Sigmoid colon (tissue), 6 donors: ENCODE measurements at regions not wholly inside any gene's neighbourhood (a gene's known extent, or its start where the extent isn't known, plus 50 kb on each side); places are given as distances from the start of the nearest gene placed in this dataset.
"Not testable (repeated sequence)": the region's sequence is repeated elsewhere in the genome, so short reads cannot be mapped to it uniquely, and the experiment has no call there.

Experiments used
- DNase-seq: peaks from one replicate; pipeline ENCODE4 v3.0.0-alpha.2; 2019
- H3K27ac ChIP-seq, 4 donors: fragments of 200-600 bp; sonication (generic); one replicate each; pipeline ENCODE4 v1.5.1; 2016 to 2019; ENCODE audit warnings: mild to moderate bottlenecking in 1 of 4
- H3K27me3 ChIP-seq, 3 donors: fragments of 200-600 bp; sonication (generic); one replicate each; pipeline ENCODE4 v1.5.1; 2019; ENCODE audit warnings: mild to moderate bottlenecking in 1 of 3
- H3K36me3 ChIP-seq, 4 donors: fragments of 200-600 bp; sonication (generic); one replicate each; pipeline ENCODE4 v1.5.1; 2016 to 2019
- H3K4me1 ChIP-seq, 4 donors: fragments of 200-600 bp; sonication (generic); one replicate each; pipeline ENCODE4 v1.5.1; 2017 to 2019
- H3K4me3 ChIP-seq, 4 donors: fragments of 200-600 bp; sonication (generic); one replicate each; pipeline ENCODE4 v1.5.1; 2017 to 2019; ENCODE audit warnings: mild to moderate bottlenecking in 2 of 4, moderate library complexity in 1 of 4
- H3K9me3 ChIP-seq, 4 donors: fragments of 200-600 bp in 3 of 4; sonication (generic) in 3 of 4; one replicate each; pipeline versions ENCODE4 v1.5.1 to v1.6.1; 2013 to 2019
- EP300 ChIP-seq, 4 donors: sonication (generic); formaldehyde crosslinking; IDR thresholded peaks; one replicate each; pipeline ENCODE4 v1.6.1; 2017; ENCODE audit warnings: antibody characterized with exemption in 4 of 4
- POLR2A ChIP-seq, 2 donors: fragments of 450-650 bp; IDR thresholded peaks; one replicate each; pipeline ENCODE4 v1.6.1; 2016; ENCODE audit warnings: antibody characterized with exemption in 2 of 2, mild to moderate bottlenecking in 2 of 2, moderate library complexity in 2 of 2
- POLR2AphosphoS5 ChIP-seq, 4 donors: sonication (generic); formaldehyde crosslinking; IDR thresholded peaks; one replicate each; pipeline ENCODE4 v1.6.1; 2017; ENCODE audit warnings: antibody characterized with exemption in 4 of 4
- WGBS, 2 donors: extraction: QIAGEN DNeasy Blood & Tissue Kit; methylation state at CpG; one replicate each; pipeline ENCODE4 v1.1.7; 2013; 5-methylcytosine and 5-hydroxymethylcytosine counted together
- intact Hi-C: fragments of 100-400 bp; cut with DNase I; formaldehyde crosslinking; loops from one replicate; pipeline ENCODE4 v1.15.1; 2023
- TF ChIP-seq, protein P1 (sequence below), 4 experiments: fragments of 450-650 bp in 3 of 4; fragments of 200-600 bp in 1 of 4; IDR thresholded peaks; one replicate each; pipeline ENCODE4 v1.5.1; 2016 to 2019; ENCODE audit warnings: antibody characterized with exemption in 4 of 4, mild to moderate bottlenecking in 3 of 4, moderate library complexity in 2 of 4
- donor health status: healthy with polysubstance abuse.
- donor health status: healthy.

DNA sequence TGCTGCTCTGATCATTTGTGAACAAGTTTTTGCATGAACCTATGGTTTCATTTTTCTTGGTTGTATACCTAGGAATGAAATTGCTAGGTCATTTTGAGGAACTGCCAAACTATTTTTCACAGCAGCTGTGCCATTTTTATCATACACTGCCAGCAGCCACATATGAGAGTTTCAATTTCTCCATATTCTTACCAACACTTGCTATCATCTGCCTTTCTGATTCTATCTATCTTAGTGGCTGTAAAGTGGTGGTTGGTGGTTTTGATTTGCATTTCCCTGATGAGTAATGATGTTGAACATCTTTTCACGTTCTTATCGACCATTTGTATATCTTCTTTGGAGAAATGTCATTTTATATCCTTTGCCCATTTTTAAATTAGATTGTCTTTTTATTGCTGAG is 146.1 kb downstream of the C12orf75 start:
- H3K27ac ChIP-seq = no peak overlapping the region
- H3K27me3 ChIP-seq = no peaks in the 10 kb centered on the region
- DNase-seq = no peak
- intact Hi-C loops = no loop called here
- WGBS, 2 donors = 50 to 70% methylated on average over 2 of the region's 2 CpGs
- no peaks in the 10 kb centered on the region for H3K9me3 ChIP-seq
- no peaks in the 10 kb centered on the region for H3K4me1 ChIP-seq
- no peak for TF ChIP-seq POLR2A (IDR thresholded peaks at IDR 0.05)
- TF ChIP-seq, protein P1, sequence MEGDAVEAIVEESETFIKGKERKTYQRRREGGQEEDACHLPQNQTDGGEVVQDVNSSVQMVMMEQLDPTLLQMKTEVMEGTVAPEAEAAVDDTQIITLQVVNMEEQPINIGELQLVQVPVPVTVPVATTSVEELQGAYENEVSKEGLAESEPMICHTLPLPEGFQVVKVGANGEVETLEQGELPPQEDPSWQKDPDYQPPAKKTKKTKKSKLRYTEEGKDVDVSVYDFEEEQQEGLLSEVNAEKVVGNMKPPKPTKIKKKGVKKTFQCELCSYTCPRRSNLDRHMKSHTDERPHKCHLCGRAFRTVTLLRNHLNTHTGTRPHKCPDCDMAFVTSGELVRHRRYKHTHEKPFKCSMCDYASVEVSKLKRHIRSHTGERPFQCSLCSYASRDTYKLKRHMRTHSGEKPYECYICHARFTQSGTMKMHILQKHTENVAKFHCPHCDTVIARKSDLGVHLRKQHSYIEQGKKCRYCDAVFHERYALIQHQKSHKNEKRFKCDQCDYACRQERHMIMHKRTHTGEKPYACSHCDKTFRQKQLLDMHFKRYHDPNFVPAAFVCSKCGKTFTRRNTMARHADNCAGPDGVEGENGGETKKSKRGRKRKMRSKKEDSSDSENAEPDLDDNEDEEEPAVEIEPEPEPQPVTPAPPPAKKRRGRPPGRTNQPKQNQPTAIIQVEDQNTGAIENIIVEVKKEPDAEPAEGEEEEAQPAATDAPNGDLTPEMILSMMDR (IDR thresholded peaks at IDR 0.05) = no peak
- H3K4me3 ChIP-seq = no peak overlapping the region
- no peaks in the 10 kb centered on the region for H3K36me3 ChIP-seq

DNA sequence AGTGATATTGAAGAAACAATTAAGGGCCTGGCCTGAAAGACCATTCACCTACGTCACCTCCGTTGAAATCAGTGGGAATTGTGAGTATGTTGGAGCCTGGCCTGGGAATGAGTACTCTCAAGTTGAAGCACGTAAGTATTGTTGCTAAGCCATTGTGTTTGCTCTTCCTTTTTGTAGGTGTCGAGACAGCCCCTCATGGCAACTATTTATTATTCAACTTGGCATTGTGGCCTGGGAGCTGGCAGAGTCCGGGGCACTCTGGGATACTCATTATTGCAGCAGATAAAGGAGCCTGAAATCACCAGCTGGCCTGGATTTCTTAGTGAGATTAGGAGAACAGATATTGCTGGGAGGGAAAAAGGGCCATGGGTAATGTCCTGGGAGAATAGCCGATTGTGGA is 147.4 kb downstream of the C12orf75 start:
- intact Hi-C loops = no loop called here

DNA sequence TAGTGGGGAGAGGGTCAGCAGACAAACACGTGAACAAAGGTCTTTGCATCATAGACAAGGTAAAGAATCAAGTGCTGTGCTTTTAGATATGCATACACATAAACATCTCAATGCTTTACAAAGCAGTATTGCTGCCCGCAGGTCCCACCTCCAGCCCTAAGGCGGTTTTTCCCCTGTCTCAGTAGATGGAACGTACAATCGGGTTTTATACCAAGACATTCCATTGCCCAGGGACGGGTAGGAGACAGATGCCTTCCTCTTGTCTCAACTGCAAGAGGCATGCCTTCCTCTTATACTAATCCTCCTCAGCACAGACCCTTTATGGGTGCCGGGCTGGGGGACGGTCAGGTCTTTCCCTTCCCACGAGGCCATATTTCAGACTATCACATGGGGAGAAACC is 148.3 kb downstream of the C12orf75 start:
- H3K36me3 ChIP-seq, H3K27me3 ChIP-seq, H3K4me3 ChIP-seq, H3K9me3 ChIP-seq, H3K27ac ChIP-seq, DNase-seq, H3K4me1 ChIP-seq, intact Hi-C loops: not testable (repeated sequence)
- 82 to 84% methylated on average over 8 of the region's 9 CpGs for WGBS, 2 donors

More for the DNA sequence above, 147.4 kb downstream of the C12orf75 start:
- Histone ChIP-seq H3K27ac (no peak overlapping the region), H3K9me3 (no peaks in the 10 kb centered on the region), H3K4me3 (no peak overlapping the region), H3K27me3 (no peaks in the 10 kb centered on the region), H3K4me1 (no peaks in the 10 kb centered on the region), H3K36me3 (no peaks in the 10 kb centered on the region)
- TF ChIP-seq, protein P1 (IDR thresholded peaks at IDR 0.05) = no peak
- 83 to 85% methylated on average over 6 of the region's 6 CpGs for WGBS, 2 donors
- DNase-seq = no peak

DNA sequence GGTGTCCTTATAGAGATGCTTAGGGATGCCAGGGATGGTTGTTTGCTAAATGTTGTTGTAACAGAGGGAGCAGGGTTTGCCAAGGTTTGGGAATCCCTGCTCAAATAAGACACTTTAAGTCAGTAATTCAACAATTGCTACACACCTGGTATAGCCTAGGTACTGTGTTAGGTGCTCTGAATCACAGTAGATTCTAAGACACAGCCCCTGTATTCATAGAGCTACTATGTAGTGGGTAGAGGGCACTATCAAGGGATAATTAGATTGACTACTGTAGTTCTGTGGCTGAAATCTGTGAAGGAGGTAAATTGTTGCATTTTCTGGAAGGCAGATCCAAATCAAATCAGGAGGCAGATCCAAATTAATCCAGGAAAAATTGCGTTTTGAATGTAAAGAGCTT is 149.2 kb downstream of the C12orf75 start:
- WGBS, 2 donors = 51 to 70% methylated on average over 1 of the region's 1 CpG
- intact Hi-C loops = no loop called here
- H3K27me3 ChIP-seq = no peaks in the 10 kb centered on the region
- H3K27ac ChIP-seq = no peak overlapping the region
- H3K4me1 ChIP-seq = no peaks in the 10 kb centered on the region
- DNase-seq = no peak
- H3K9me3 ChIP-seq = no peaks in the 10 kb centered on the region
- H3K4me3 ChIP-seq = no peak overlapping the region
- TF ChIP-seq POLR2A (IDR thresholded peaks at IDR 0.05) (no peak), POLR2AphosphoS5 (IDR thresholded peaks at IDR 0.05) (no peak), EP300 (IDR thresholded peaks at IDR 0.05) (no peak)
- TF ChIP-seq, protein P1 (IDR thresholded peaks at IDR 0.05) = no peak
- H3K36me3 ChIP-seq = no peaks in the 10 kb centered on the region

DNA sequence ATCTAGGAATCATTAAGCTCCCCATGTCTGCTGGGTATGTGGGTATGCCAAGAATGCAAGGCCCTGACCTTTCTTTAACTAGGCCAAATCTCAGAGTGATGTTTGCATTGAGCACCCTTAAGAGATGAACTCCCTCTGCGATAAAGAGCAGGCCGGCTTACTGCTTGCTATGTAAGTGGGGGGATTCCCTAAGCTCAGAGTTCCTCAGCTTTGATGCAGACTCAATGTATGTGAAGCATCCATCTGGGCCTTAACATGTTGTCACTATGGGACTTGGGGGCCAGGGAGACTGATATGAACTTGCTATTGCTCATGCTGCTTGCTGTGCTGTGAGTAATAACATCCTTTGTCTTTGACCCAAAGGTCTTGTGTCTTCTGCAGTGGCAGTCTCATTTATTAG is 149.7 kb downstream of the C12orf75 start:
- intact Hi-C loops = no loop called here
- Histone ChIP-seq H3K4me3 (no peak overlapping the region), H3K9me3 (no peaks in the 10 kb centered on the region), H3K27ac (no peak overlapping the region), H3K4me1 (no peaks in the 10 kb centered on the region), H3K27me3 (no peaks in the 10 kb centered on the region), H3K36me3 (no peaks in the 10 kb centered on the region)
- 75 to 77% methylated on average over 2 of the region's 2 CpGs for WGBS, 2 donors
- TF ChIP-seq EP300 (IDR thresholded peaks at IDR 0.05) (no peak), POLR2A (IDR thresholded peaks at IDR 0.05) (no peak), POLR2AphosphoS5 (IDR thresholded peaks at IDR 0.05) (no peak)
- TF ChIP-seq, protein P1 (IDR thresholded peaks at IDR 0.05) = no peak
- no peak for DNase-seq
